PC-9 (cell line): ENCODE measurements at regions not wholly inside any gene's neighbourhood (a gene's known extent, or its start where the extent isn't known, plus 50 kb on each side); places are given as distances from the start of the nearest gene placed in this dataset.

ENCODE experiments used
- BruUV-seq: library from RNA; stranded (reverse); fragments of 400-500 nt; replicated peaks from 2 replicates; lab custom pipeline; 2021; lab: Mats Ljungman, UMichigan
- CTCF ChIA-PET: fragments of 300-600 bp; sonication (Branson Sonifier 250); formaldehyde crosslinking; loops from one replicate; lab custom pipeline; 2022; ENCODE audit warnings: antibody characterized with exemption; lab: Charles Lee
- POLR2A ChIA-PET: fragments of 300-600 bp; sonication (Branson Sonifier 250); formaldehyde crosslinking; loops from one replicate; lab custom pipeline; 2022; ENCODE audit warnings: antibody characterized with exemption; ENCODE audit not compliant: unreplicated experiment; lab: Charles Lee
- DNase-seq, 2 experiments: peaks; one replicate each; pipeline versions ENCODE4 v3.0.0 to v3.0.0-alpha.2; 2015 to 2022; ENCODE audit warnings: mixed read lengths in 1 of 2
- H2AFZ ChIP-seq: fragments of 200-600 bp; sonication (generic); 2 replicates; pipeline ENCODE4 v1.8.1; 2017; ENCODE audit warnings: antibody characterized with exemption
- H3F3A ChIP-seq: fragments of 200-600 bp; sonication (generic); 2 replicates; pipeline ENCODE4 v1.8.1; 2017; ENCODE audit warnings: antibody characterized with exemption, mild to moderate bottlenecking, low read depth; ENCODE audit not compliant: insufficient read depth
- H3K27ac ChIP-seq: fragments of 200-600 bp; sonication (generic); 2 replicates; pipeline ENCODE4 v1.6.1; 2016; ENCODE audit warnings: mixed run types
- H3K27me3 ChIP-seq: fragments of 200-600 bp; sonication (generic); 2 replicates; pipeline ENCODE4 v1.6.1; 2016; ENCODE audit warnings: low read depth, mixed run types; ENCODE audit not compliant: insufficient read depth
- H3K36me3 ChIP-seq: fragments of 200-600 bp; sonication (generic); 2 replicates; pipeline ENCODE4 v1.6.1; 2016; ENCODE audit warnings: low read depth, mixed run types
- H3K4me1 ChIP-seq: fragments of 200-600 bp; sonication (generic); replicated peaks from 2 replicates; pipeline ENCODE4 v1.6.1; 2016; ENCODE audit warnings: mixed run types; ENCODE audit not compliant: insufficient read depth
- H3K4me2 ChIP-seq: fragments of 200-600 bp; sonication (generic); 2 replicates; pipeline ENCODE4 v1.6.1; 2017; ENCODE audit warnings: mixed run types
- H3K4me3 ChIP-seq: fragments of 200-600 bp; sonication (generic); 2 replicates; pipeline ENCODE4 v1.6.1; 2016; ENCODE audit warnings: mixed run types
- H3K79me2 ChIP-seq: fragments of 200-600 bp; sonication (generic); 2 replicates; pipeline ENCODE4 v1.6.1; 2017; ENCODE audit warnings: low read depth, mixed run types
- H3K9me2 ChIP-seq: fragments of 200-600 bp; sonication (generic); 2 replicates; pipeline ENCODE4 v1.8.1; 2017; ENCODE audit warnings: mild to moderate bottlenecking; ENCODE audit not compliant: insufficient read depth
- H3K9me3 ChIP-seq: fragments of 200-600 bp; sonication (generic); 2 replicates; pipeline ENCODE4 v1.8.1; 2016; ENCODE audit warnings: low read depth; ENCODE audit not compliant: insufficient read depth
- H4K20me1 ChIP-seq: fragments of 200-600 bp; sonication (generic); 2 replicates; pipeline ENCODE4 v1.8.1; 2017; ENCODE audit not compliant: insufficient read depth
- CTCF ChIP-seq: fragments of 200-600 bp; sonication (generic); conservative IDR thresholded peaks from 2 replicates; pipeline ENCODE4 v1.6.1; 2017; ENCODE audit warnings: mixed run types, antibody characterized with exemption, mild to moderate bottlenecking, moderate library complexity
- EZH2 ChIP-seq: fragments of 200-600 bp; sonication (generic); IDR thresholded peaks from 2 replicates; pipeline ENCODE4 v1.8.0; 2017; ENCODE audit warnings: antibody characterized with exemption, low read depth
- intact Hi-C: fragments of 100-400 bp; cut with micrococcal nuclease; formaldehyde crosslinking; loops from one replicate; pipeline ENCODE4 v1.10.0; 2022; ENCODE audit not compliant: unreplicated experiment

GRCh38 chr12:45102818-45103217 lies 51.9 kb upstream of the DBX2 start:
- Histone ChIP-seq H3K27ac (no peak overlapping the region), H3K4me1 (no peaks in the 10 kb centered on the region), H4K20me1 (no peaks in the 10 kb centered on the region), H3F3A (no peaks in the 10 kb centered on the region), H3K79me2 (no peaks in the 10 kb centered on the region), H3K4me3 (no peak overlapping the region), H3K9me3 (no peaks in the 10 kb centered on the region), H2AFZ (no peak overlapping the region), H3K27me3 (no peaks in the 10 kb centered on the region), H3K4me2 (no peak overlapping the region), H3K36me3 (no peaks in the 10 kb centered on the region), H3K9me2 (no peaks in the 10 kb centered on the region)
- intact Hi-C loops = no loop called here
- TF ChIP-seq CTCF (no peak), EZH2 (no peak)
- ChIA-PET CTCF (no interaction called here), POLR2A (no interaction called here)
- no TSS peak for BruUV-seq
- DNase-seq = no peak

GRCh38 chr12:45105996-45106395 lies 55.1 kb upstream of the DBX2 start:
- Histone ChIP-seq H3K9me2 (no peaks in the 10 kb centered on the region), H3F3A (no peaks in the 10 kb centered on the region), H3K4me1 (no peaks in the 10 kb centered on the region), H3K36me3 (no peaks in the 10 kb centered on the region), H4K20me1 (no peaks in the 10 kb centered on the region), H3K4me3 (no peak overlapping the region), H3K79me2 (no peaks in the 10 kb centered on the region), H2AFZ (no peak overlapping the region), H3K27me3 (no peaks in the 10 kb centered on the region), H3K9me3 (no peaks in the 10 kb centered on the region), H3K27ac (no peak overlapping the region), H3K4me2 (no peak overlapping the region)
- ChIA-PET POLR2A (no interaction called here), CTCF (no interaction called here)
- BruUV-seq = no TSS peak
- intact Hi-C loops = no loop called here
- TF ChIP-seq EZH2 (no peak), CTCF (no peak)
- no peak for DNase-seq

GRCh38 chr12:45112306-45112705 lies 61.4 kb upstream of the DBX2 start:
- ChIA-PET POLR2A (no interaction called here), CTCF (no interaction called here)
- H3F3A ChIP-seq = no peaks in the 10 kb centered on the region
- no peak overlapping the region for H3K4me2 ChIP-seq
- no peak overlapping the region for H3K27ac ChIP-seq
- no peaks in the 10 kb centered on the region for H3K9me3 ChIP-seq
- intact Hi-C loops = no loop called here
- H3K4me3 ChIP-seq = no peak overlapping the region
- TF ChIP-seq CTCF (no peak), EZH2 (no peak)
- no TSS peak for BruUV-seq
- no peak overlapping the region for H2AFZ ChIP-seq
- no peaks in the 10 kb centered on the region for H3K27me3 ChIP-seq
- no peaks in the 10 kb centered on the region for H3K36me3 ChIP-seq
- no peaks in the 10 kb centered on the region for H3K9me2 ChIP-seq
- DNase-seq = no peak
- H4K20me1 ChIP-seq = no peaks in the 10 kb centered on the region
- H3K4me1 ChIP-seq = no peaks in the 10 kb centered on the region
- H3K79me2 ChIP-seq = no peaks in the 10 kb centered on the region
